Loucy (cell line): ENCODE measurements at regions not wholly inside any gene's neighbourhood (a gene's known extent, or its start where the extent isn't known, plus 50 kb on each side); places are given as distances from the start of the nearest gene placed in this dataset.

Experiments used
- H2AFZ ChIP-seq: fragments of 200-600 bp; sonication (generic); 2 replicates; pipeline ENCODE4 v1.6.0; 2016; ENCODE audit warnings: antibody characterized with exemption, mild to moderate bottlenecking, low read length, moderate library complexity
- H3F3A ChIP-seq: fragments of 200-600 bp; 2 replicates; pipeline ENCODE4 v1.6.0; 2016; ENCODE audit warnings: antibody characterized with exemption, low read depth, mild to moderate bottlenecking
- H3K27me3 ChIP-seq: fragments of 200-600 bp; sonication (generic); 2 replicates; pipeline ENCODE4 v1.6.1; 2014; ENCODE audit warnings: low read length, mild to moderate bottlenecking; ENCODE audit not compliant: insufficient read depth, poor library complexity, severe bottlenecking
- H3K36me3 ChIP-seq: fragments of 200-600 bp; sonication (generic); 2 replicates; pipeline ENCODE4 v1.6.1; 2016; ENCODE audit warnings: low read length; ENCODE audit not compliant: insufficient read depth
- H3K4me1 ChIP-seq: fragments of 200-600 bp; sonication (generic); 2 replicates; pipeline ENCODE4 v1.5.1; 2014; ENCODE audit warnings: low read length, mild to moderate bottlenecking; ENCODE audit not compliant: insufficient read depth, poor library complexity, severe bottlenecking
- H3K4me2 ChIP-seq: fragments of 200-600 bp; sonication (generic); 2 replicates; pipeline ENCODE4 v1.6.0; 2014; ENCODE audit warnings: antibody characterized with exemption, low read length, low read depth, mild to moderate bottlenecking; ENCODE audit not compliant: poor library complexity, severe bottlenecking
- H3K4me3 ChIP-seq: fragments of 200-600 bp; sonication (generic); 2 replicates; pipeline ENCODE4 v1.5.1; 2014; ENCODE audit warnings: low read length, mild to moderate bottlenecking, mixed read lengths; ENCODE audit not compliant: poor library complexity, severe bottlenecking
- H3K79me2 ChIP-seq: fragments of 200-600 bp; sonication (generic); 2 replicates; pipeline ENCODE4 v1.6.1; 2014; ENCODE audit warnings: low read length; ENCODE audit not compliant: insufficient read depth
- H3K9ac ChIP-seq: fragments of 200-600 bp; sonication (generic); 2 replicates; pipeline ENCODE4 v1.6.0; 2014; ENCODE audit warnings: mild to moderate bottlenecking, low read depth, low read length, moderate library complexity; ENCODE audit not compliant: poor library complexity, severe bottlenecking
- H3K9me2 ChIP-seq: fragments of 200-600 bp; sonication (generic); replicated peaks from 2 replicates; pipeline ENCODE4 v1.6.1; 2016; ENCODE audit warnings: low read depth, low read length, mixed read lengths
- H3K9me3 ChIP-seq: fragments of 200-600 bp; sonication (generic); 2 replicates; pipeline ENCODE4 v1.6.1; 2014; ENCODE audit warnings: mild to moderate bottlenecking, antibody characterized with exemption, low read length, low read depth; ENCODE audit not compliant: insufficient read depth
- H4K20me1 ChIP-seq: fragments of 200-600 bp; sonication (generic); 2 replicates; pipeline ENCODE4 v1.6.0; 2014; ENCODE audit warnings: antibody characterized with exemption, low read length, mild to moderate bottlenecking; ENCODE audit not compliant: insufficient read depth, poor library complexity, severe bottlenecking
- EZH2phosphoT487 ChIP-seq: fragments of 200-600 bp; IDR thresholded peaks from 2 replicates; pipeline ENCODE4 v1.6.1; 2018; ENCODE audit warnings: antibody characterized with exemption, mild to moderate bottlenecking, moderate library complexity, borderline replicate concordance
- TF ChIP-seq, protein P1 (sequence below): fragments of 200-600 bp; sonication (generic); conservative IDR thresholded peaks from 2 replicates; pipeline ENCODE4 v1.5.1; 2014; ENCODE audit warnings: mild to moderate bottlenecking, antibody characterized with exemption, low read length

DNA sequence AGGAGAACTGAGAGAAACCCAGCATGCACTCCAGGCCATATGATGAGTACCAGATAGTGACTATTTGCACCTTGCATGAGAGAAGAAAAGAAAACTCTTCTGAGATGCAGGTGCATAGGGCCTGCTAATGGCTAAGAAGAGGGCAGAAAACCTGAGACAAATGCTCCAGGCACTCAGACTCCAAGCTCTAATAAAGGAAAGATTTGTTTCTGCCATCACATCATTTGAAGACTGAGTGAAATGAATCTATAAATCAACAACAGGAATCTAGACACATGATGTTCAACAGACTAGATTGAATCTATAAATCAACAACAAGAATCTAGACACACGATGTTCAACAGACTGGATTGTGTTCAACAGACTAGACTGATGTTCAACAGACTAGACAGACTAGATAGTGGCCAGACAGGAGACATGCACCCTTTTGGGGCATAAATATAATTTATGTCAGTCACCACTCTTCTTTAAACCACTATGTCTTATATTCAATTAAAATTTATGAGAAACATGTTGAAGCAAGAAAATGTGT is 482.7 kb upstream of the UBE2E3 start:
- H3K27me3 ChIP-seq: no peaks in the 10 kb centered on the region
- TF ChIP-seq, protein P1, sequence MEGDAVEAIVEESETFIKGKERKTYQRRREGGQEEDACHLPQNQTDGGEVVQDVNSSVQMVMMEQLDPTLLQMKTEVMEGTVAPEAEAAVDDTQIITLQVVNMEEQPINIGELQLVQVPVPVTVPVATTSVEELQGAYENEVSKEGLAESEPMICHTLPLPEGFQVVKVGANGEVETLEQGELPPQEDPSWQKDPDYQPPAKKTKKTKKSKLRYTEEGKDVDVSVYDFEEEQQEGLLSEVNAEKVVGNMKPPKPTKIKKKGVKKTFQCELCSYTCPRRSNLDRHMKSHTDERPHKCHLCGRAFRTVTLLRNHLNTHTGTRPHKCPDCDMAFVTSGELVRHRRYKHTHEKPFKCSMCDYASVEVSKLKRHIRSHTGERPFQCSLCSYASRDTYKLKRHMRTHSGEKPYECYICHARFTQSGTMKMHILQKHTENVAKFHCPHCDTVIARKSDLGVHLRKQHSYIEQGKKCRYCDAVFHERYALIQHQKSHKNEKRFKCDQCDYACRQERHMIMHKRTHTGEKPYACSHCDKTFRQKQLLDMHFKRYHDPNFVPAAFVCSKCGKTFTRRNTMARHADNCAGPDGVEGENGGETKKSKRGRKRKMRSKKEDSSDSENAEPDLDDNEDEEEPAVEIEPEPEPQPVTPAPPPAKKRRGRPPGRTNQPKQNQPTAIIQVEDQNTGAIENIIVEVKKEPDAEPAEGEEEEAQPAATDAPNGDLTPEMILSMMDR: no peak
- TF ChIP-seq EZH2phosphoT487: no peak
- no peaks in the 10 kb centered on the region for H4K20me1 ChIP-seq
- no peaks in the 10 kb centered on the region for H3K4me1 ChIP-seq
- no peaks in the 10 kb centered on the region for H3K9me2 ChIP-seq
- no peak overlapping the region for H3K9ac ChIP-seq
- H3K36me3 ChIP-seq: no peaks in the 10 kb centered on the region
- H2AFZ ChIP-seq: no peak overlapping the region
- H3K4me2 ChIP-seq: no peak overlapping the region
- no peaks in the 10 kb centered on the region for H3K9me3 ChIP-seq
- H3F3A ChIP-seq: no peaks in the 10 kb centered on the region
- H3K79me2 ChIP-seq: no peaks in the 10 kb centered on the region
- H3K4me3 ChIP-seq: no peak overlapping the region

DNA sequence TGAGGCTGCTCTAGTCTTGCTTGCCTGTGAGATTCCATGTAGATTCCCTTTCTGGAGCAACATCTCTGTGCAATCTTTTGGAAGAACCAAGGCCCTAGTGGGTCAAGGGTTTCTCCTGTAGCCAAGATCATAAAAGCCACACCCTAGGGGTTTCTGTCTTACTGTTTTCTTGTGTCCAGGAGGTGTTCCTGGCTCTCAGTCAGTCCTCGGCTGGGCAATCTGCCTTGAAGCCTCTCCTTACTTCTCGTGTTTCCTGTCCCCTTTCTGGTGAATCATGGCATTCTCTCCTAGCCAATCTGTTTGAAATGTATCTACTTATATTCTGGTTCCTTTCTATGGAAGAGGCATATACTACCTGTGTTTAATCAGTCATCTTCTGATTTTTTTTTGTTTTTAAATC is 484.8 kb upstream of the UBE2E3 start:
- H3K9me2 ChIP-seq: no peaks in the 10 kb centered on the region

DNA sequence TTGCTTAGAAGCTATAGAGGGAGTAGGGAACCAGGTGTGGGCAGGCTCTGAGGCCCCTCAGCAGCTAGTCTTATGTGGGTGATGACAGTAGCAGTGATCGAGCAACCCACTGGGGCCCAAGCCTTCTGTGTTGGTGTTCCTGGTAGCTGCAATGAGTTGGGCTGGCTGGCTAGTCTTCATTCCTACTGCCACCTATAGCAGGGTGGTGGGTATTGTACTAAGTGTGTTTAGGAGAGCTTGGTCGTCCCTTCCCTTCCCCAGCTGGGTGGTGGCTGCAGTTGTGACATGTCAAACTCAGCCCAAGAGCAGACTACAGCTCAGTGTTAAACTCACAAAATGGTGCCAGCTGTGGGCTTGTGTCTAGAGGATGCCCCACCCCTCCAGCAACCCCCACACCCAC is 486.1 kb upstream of the UBE2E3 start:
- no peaks in the 10 kb centered on the region for H3K79me2 ChIP-seq
- no peaks in the 10 kb centered on the region for H4K20me1 ChIP-seq
- no peaks in the 10 kb centered on the region for H3K4me1 ChIP-seq
- no peaks in the 10 kb centered on the region for H3F3A ChIP-seq
- H3K9ac ChIP-seq: no peak overlapping the region
- no peaks in the 10 kb centered on the region for H3K27me3 ChIP-seq
- no peak overlapping the region for H3K4me3 ChIP-seq
- no peaks in the 10 kb centered on the region; the same call in 1 of the 2 replicates for H3K9me2 ChIP-seq
- no peaks in the 10 kb centered on the region for H3K36me3 ChIP-seq
- H3K4me2 ChIP-seq: no peak overlapping the region
- H2AFZ ChIP-seq: no peak overlapping the region
- no peaks in the 10 kb centered on the region for H3K9me3 ChIP-seq
- TF ChIP-seq, protein P1: no peak
- no peak for TF ChIP-seq EZH2phosphoT487

More for the DNA sequence above, 484.8 kb upstream of the UBE2E3 start:
- H3K36me3 ChIP-seq: no peaks in the 10 kb centered on the region
- H3K79me2 ChIP-seq: no peaks in the 10 kb centered on the region
- H2AFZ ChIP-seq: no peak overlapping the region
- no peak overlapping the region for H3K9ac ChIP-seq
- H3K9me3 ChIP-seq: no peaks in the 10 kb centered on the region
- H3K27me3 ChIP-seq: no peaks in the 10 kb centered on the region
- no peak overlapping the region for H3K4me3 ChIP-seq
- H4K20me1 ChIP-seq: no peaks in the 10 kb centered on the region
- no peak overlapping the region for H3K4me2 ChIP-seq
- no peaks in the 10 kb centered on the region for H3K4me1 ChIP-seq
- TF ChIP-seq, protein P1: no peak
- no peak for TF ChIP-seq EZH2phosphoT487
- no peaks in the 10 kb centered on the region for H3F3A ChIP-seq
